Hypothalamus (tissue), 51 donors: ENCODE measurements at regions not wholly inside any gene's neighbourhood (a gene's known extent, or its start where the extent isn't known, plus 50 kb on each side); places are given as distances from the start of the nearest gene placed in this dataset.

Source experiments
- DNase-seq, 51 donors: peaks; one replicate each; lab custom pipeline; 2025; lab: John Stamatoyannopoulos, UW

DNA sequence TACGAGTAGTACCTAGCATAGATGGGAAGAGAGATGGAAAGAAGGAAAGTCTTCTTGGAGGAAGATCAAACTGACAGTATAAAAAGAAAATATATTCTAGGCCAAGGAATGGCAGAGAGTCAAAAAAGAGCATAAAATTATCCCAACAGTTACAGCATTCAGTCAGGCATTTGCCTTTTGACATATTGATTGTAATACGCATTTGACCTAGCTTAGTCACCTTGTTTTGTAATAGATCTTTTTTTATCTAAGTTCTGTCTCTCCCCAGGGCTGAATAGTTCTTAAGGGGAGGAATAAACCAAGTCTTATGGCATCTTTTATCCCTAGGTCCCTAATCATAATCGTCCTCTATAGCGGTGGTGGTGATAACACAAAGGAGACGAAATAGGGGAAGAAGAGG, 657.3 kb upstream of the PIK3C3 start:
- DNase-seq = no peak

DNA sequence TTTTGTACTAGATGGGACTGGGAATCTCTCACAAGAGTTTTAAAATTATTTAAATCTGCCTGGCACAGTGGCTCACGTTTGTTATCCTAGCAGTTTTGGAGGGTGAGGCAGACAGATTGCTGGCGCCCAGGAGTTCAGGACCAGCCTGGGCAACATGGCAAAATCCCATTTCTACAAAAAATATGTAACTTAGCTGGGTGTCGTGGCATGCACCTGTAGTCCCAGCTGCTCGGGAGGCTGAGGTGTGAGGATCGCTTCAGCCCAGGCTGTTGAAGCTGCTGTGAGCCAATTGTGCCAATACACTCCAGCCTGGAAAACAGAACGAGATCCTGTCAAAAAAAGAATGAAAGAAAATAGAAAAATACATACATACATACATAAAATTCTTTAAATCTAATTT, 685.7 kb upstream of the PIK3C3 start:
- no peak for DNase-seq

DNA sequence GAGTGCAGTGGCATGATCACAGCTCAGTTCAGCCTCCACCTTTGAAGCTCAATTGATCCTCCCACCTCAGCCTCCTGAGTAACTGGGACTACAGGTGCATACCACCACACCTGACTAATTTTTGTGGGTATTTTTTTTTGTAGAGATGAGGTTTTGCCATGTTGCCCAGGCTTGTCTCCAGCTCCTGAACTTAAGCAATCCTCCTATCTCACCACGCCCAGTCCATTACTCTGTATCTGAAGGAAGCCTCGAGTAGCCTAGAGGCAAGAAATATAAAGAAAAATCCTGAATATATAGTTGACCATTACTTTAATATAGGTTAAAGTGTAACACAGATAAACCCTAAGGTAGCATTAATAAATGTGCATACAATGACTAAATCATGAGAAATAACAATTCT, 686.8 kb upstream of the PIK3C3 start:
- no peak for DNase-seq

DNA sequence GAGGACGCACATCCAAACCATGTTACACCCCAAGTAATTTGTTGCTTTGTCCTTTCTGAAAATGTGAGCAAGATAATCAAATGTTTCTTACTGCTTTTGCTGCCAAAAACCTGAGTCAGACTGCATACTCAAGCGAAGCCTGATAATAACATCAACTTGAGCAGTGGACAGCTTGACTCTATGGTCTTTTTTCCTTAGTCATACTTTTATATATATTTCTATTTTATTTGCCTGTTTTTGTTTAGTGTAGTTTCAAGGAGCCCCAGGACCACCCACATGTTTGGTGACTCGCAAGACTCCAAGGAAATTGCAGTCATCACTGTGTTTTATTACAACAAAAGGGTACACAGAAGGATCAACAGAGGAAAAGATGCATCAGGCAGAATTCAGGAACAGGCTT, 688.4 kb upstream of the PIK3C3 start:
- no peak for DNase-seq

DNA sequence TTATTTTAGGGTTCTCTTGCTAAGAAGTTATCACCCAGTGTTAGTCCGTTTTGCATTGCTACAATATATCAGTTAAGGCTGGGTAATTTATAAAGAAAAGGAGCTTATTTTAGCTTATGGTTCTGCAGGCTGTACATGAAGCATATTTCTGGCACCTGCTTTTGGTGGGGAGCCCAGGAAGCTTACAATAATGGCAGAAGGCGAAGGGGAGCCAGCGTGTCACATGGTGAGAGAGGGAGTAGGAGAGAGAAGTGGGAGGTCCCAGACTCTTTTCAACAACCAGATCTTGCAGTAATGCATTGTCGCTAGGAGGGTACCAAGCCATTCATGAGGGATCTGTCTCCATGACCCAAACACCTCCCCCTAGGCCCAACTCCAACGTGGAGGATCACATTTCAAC, 688.8 kb upstream of the PIK3C3 start:
- DNase-seq = no peak

DNA sequence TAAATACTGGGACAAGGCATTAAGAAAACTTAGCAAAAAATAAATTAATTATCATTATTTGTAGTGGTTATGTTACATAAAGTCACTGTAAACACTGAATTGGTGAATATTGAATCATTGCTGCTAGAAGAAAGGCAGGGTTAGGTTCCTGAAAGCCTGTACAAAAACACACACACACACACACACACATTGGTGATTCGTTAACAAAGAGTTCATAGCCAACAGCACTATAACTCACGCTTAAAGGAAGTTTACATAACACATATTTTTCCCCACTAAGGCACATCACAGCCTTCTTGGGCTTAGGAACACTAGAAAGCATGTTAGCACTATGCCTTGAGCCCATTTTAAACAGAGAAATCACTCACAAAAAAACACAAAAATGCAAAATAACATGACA, 690.0 kb upstream of the PIK3C3 start:
- no peak for DNase-seq

DNA sequence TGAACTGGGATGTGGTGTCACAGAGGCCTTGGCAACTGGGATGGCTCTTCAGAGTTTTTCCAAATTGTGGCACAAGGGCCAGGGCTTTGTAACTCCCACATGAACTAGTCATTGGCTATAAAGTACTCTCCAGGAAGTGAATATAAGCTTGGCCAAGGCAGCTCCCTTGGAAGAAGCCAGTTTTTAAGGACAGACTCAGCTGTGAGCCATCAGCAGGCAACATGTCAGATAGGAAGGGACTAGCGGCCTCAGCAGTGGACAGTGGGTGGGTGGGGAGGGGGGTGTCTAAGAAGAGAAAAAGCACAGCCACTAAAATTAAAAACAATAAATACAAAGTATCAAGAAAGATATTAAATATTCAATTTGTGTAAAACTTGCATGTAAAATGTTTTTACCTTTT, 691.1 kb upstream of the PIK3C3 start:
- DNase-seq = no peak

DNA sequence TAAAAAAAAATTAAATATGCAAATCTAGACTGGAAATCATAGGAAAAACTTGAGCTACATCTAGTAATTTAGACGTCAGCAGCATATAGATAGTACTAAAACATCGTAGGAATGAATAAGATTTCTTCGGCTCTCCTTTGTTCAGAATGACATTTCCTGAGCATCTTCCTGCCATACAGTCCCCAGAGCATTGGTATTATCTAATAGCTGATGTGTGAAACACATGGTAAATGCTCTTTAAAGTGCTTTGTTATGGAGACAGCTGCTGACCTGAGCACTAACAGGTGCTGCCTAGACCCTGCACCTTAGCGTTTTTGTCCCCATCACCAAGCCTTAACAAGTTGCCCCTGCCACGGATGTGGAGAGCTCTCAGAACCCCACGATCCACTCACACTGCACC, 692.3 kb upstream of the PIK3C3 start:
- DNase-seq = no peak

DNA sequence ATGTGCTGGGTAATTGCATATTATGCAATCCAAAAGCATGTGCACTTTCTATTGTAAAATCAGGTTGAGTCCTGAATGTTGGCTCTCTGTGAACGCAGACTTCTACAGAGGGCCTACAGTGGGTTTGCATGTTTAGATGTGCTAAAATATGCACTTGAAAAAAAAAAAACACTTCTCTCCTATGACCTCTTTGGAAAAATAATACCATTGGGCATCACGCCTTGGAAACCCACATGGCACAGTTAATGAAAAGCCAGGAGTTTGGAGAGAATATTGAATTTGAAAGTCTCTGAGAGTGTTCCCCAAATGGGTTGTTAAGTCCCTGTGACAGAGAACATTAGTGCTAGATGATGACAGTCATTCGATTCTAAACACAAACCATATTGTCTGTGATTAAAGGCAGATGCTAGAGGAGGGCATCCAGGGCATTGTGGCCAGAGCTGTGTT, 710.4 kb upstream of the PIK3C3 start:
- DNase-seq = no peak

DNA sequence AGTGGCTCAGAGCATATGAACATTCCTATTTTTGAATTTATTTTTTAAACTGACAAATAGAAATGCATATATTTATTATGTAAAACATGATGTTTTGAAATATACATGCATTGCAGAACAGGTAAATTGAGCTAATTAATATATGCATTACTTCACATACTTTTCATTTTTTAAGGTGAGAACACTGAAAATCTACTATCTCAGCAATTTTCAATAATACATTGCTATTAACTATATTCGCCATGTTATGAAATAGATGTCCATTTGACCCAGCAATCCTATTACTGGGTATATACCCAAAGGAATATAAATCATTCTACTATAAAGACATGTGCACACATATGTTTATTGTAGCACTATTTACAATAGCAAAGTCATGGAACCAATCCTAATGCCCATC, 717.7 kb upstream of the PIK3C3 start:
- DNase-seq = no peak

DNA sequence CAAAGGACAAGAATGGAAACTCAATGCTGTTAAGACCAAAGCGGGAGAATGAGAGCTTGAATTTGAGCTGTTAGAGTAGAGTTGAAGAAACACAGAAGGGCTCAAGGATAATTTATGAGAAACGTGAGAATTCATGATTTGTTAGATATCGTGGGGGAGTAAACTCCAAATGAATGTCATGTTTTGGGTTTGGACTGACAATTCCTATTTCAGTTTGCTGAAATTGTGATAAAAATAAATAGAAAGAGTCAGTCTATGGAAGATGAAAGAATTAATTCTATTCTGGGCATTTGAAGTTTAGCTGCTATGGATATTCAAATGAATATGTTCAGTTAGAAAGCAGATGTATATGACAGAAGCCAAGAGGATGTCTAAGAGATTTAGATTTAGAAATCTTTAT, 723.4 kb upstream of the PIK3C3 start:
- DNase-seq = no peak

DNA sequence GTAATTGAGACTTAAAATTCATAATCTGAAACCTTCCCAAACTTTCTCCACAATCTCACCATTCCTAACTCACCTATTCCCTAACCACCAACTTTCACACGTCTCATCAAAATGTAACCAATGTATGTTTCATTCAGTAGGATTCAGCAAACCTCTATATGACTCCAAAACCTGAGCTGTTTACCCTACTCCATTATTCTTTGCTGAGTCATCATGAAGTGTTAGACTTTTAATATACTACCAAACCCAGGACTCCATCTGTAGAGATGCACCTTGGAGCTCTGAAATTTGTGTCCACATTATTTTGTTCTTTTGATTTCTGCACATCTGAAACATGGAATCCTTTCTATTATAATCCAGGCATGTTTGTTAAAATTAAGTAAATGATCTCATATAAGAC, 727.0 kb upstream of the PIK3C3 start:
- DNase-seq = no peak

DNA sequence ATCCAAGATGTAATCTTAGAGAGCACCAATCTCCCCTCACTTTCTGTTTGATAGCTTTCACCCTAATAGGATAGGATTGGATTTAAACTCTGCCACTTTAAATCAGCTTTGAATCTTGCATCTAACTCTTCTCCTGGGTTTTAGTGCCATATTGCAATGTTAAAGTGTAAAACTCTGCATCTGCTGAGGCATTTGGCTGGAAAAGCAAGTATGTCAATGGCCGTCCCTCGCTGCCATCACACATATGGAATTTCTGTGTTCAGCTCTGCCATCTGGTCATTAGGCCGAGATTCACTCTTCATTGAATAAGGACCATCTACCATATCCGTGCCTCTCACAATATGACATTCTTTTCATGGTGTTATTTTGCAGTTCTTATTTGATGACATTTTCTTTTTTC, 728.1 kb upstream of the PIK3C3 start:
- DNase-seq = no peak

DNA sequence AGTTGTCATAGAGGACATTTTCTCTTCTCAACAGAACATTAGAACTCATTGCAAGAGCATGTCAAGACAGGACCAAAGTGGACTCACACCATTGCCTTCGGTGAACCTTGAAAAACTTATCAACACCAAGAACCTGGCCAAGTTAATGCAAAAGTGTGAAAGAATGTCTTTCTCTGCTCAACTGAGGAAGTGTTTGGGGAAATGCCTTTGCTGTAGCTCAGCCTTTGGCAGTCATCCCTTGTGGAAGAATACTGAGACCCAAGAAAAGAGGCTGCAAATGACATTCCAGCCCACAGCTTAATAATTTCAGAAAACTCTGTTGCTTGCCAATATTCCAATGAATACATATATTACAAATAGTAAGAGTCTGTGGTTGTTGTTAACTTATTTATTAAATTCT, 728.8 kb upstream of the PIK3C3 start:
- DNase-seq = no peak

DNA sequence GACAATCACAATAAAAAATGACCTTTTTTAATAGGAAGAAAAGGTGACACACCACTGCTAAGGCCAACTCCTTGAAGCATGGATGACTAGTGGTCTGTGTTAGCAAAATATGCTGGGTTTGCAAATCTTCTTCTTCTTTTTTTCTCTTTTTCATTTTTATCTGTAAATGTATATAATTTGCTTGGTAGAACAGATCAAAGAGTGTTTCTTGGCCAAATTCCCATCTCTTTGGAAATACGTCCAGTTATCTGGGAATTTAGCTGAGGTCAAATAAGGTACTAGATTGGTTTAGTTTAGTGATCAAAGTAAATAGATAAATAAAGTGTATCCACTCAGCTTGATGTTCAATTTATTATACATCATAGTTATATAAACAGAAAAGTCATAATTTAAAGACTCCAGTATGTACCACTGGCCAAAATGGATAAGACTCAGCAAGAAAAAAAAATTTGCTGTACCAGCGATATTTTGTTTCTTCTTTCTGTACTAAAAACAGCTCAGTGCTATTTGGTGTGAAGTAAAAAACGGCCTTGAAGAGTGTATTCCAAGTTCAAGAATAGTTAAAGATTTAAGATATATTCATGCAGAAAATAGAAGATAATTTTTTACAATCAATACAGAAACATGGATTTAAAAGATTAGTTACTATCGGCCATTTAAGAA, 738.6 kb upstream of the PIK3C3 start:
- no peak for DNase-seq

DNA sequence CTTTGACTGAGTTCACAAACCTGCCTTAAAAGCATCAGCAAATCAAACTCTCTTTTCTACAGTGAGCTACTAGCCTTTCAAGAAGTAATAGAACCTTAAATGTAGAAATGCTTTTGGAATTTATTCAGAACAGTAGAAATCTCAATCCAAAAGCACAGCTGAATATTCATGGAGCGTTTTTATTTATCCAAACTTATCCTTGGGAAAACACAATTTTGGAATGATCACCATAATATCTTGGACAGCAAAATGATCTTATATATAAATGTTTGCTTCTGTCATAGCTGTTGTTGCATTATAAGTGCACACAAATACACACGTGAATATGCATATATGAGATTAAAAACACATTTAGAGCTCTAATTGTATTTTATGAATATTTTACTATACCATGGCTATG, 747.3 kb upstream of the PIK3C3 start:
- DNase-seq = no peak

DNA sequence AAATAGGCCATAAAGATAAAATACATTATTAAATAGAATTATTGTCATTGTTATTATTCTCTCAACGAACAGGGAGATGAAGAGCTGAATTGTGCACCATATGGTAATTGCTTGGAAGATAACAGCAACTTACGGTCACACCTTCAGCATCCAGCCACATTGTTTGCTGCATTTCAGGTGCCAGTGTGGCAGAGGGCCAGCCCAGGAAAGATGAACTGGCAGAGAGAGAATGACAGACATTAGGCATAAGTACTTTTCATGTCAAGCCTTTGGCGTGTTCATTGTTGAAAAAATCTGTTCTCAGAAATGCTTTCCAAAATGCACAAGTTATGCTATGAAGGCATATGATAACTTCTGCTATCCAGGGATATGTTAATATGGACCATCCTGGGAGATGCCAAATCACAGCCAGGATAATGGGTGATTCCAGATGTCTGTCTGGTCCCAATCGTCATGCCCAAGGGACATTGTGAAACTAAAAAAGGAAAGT, 748.6 kb upstream of the PIK3C3 start:
- no peak for DNase-seq

DNA sequence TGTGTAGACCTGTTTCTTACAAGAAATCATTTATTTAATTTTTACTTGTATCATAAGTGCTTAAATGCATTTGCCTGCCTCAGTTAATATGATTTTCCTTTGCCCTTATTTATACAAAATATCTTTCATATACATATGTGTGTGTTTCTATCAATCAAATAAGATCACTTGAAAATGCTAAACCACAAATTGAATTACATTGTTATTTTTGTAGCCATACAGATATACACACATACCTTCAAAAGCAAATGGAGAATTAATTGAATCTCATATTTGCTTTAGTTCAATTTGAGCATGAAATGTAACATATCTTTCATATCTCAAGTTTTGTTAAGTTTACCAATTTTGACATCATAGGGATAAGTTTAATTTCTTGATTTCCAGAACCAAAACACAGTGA, 755.8 kb upstream of the PIK3C3 start:
- no peak for DNase-seq

DNA sequence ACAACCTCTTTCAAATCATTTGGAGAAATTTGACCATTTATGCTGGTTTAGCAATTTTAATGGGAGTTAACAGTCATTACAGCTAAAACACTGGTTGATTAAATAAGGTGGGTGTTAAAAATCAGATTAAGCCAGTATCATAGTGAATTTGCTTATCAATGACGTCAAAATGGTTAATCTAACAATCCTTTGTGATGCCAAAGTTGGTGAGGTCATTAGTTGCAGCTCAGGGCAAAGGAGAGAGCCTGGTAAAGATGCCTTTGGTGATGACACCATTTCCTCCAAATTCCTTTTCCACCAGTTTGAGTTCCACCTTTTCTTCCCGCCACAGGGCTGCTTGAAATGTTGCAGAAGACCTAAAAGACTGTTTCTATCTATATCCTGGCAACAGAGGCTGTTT, 757.1 kb upstream of the PIK3C3 start:
- no peak for DNase-seq

DNA sequence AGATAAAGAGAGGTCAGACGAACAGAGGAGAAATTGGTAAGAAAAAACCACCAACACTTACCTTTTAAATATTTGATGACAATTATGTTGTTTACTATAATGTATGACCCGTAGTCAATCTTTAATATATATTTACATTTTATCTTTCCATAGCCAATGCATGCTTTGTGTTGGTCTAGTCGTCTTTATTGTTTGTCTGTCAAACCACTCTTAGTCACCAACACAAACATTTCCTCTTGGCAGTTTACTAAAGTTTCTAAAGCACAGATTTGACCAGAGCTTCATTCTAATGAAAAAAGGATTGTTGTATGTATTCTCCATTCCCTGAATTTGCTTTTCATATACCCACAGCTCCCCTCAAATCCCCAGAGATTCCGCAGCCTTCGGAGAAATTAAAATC, 784.7 kb upstream of the PIK3C3 start:
- DNase-seq = no peak

DNA sequence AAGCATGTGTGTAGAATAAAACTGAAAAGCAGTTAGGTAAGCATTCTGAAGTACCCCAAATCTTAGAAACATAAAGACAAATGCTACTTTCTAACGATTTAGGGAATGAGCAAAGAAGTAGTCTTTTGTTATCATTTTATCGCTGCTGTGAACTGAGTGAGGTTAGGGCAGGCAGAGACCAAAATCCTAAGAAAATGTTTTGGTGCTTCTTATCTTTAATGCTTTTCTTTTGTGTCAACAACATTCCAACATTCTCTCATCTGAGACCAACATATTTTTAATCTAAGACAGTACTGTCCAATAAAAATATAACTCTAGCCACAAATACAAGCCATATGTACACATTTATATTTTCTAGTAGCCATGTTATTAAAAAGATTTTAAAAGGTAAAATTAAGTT, 789.4 kb upstream of the PIK3C3 start:
- no peak for DNase-seq

DNA sequence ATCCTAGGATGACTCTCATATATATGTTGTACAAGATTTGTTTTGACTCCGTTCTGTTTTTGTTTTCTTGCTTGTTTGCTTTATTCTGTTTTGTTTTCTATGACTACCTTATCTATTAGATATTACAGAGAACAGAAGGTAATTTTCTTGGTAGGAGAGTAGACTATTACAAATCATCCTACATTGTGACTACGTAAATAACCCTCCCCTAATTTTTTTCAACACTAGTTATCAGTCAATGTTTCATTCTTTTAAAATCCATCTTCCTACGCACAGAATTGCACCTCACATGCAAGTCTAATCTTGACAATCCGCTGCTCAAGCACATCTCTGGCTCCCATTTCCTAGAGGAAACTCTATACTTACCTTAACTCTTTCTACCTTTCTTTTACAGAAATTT, 792.3 kb upstream of the PIK3C3 start:
- DNase-seq = no peak

DNA sequence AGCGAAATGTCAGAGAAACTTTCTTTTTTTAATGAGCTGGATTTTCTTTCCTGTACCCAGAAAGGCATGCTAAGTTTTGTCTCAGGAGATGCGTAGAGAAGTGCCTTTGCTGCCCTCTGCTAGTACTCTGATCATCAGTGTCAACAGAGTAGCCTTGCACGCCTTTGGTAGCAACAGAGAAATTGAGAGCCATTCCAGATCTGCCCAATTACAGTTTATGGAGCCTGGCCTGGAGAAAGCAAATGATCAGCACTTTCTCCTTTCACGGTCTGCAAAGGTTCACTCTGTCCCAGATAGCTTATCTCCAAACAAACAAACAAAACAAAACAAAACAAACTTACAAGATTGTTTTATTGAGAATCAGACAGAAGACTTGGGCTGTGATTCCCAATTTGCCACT, 792.8 kb upstream of the PIK3C3 start:
- DNase-seq = no peak
